Activated CD8-positive, alpha-beta memory T cell treated with anti-CD3 and anti-CD28 coated beads, Interleukin-2, amount 10 ng/mL, durations not matched to agents 7 days and 5 days (primary cell): ENCODE measurements at regions not wholly inside any gene's neighbourhood (a gene's known extent, or its start where the extent isn't known, plus 50 kb on each side); places are given as distances from the start of the nearest gene placed in this dataset.

Experiments
- ATAC-seq: fragments of 150-1000 bp; cut with Tn5 transposase; one replicate; pipeline ENCODE4 v1.10.0; 2021; ENCODE audit warnings: moderate library complexity
- CTCF ChIA-PET: fragments of 350-600 bp; sonication (Branson Sonifier 250); formaldehyde crosslinking; loops from one replicate; lab custom pipeline; 2021; ENCODE audit warnings: antibody characterized with exemption; lab: Charles Lee
- DNase-seq: peaks from one replicate; pipeline ENCODE4 v3.0.0-alpha.2; 2020
- H3K27ac Mint-ChIP-seq: one replicate; pipeline ENCODE4 v1.8.0; 2021; ENCODE audit warnings: mild to moderate bottlenecking, mixed read lengths
- H3K27me3 Mint-ChIP-seq: one replicate; pipeline ENCODE4 v1.8.0; 2021; ENCODE audit warnings: mixed read lengths
- H3K36me3 Mint-ChIP-seq: one replicate; pipeline ENCODE4 v1.8.0; 2021; ENCODE audit warnings: mild to moderate bottlenecking, mixed read lengths
- H3K4me1 Mint-ChIP-seq: one replicate; pipeline ENCODE4 v1.8.0; 2021; ENCODE audit warnings: mixed read lengths
- H3K4me3 Mint-ChIP-seq: one replicate; pipeline ENCODE4 v1.8.0; 2021; ENCODE audit warnings: mild to moderate bottlenecking, moderate library complexity, mixed read lengths
- H3K9me3 Mint-ChIP-seq: one replicate; pipeline ENCODE4 v1.8.0; 2022; ENCODE audit warnings: low read depth, mixed read lengths

DNA sequence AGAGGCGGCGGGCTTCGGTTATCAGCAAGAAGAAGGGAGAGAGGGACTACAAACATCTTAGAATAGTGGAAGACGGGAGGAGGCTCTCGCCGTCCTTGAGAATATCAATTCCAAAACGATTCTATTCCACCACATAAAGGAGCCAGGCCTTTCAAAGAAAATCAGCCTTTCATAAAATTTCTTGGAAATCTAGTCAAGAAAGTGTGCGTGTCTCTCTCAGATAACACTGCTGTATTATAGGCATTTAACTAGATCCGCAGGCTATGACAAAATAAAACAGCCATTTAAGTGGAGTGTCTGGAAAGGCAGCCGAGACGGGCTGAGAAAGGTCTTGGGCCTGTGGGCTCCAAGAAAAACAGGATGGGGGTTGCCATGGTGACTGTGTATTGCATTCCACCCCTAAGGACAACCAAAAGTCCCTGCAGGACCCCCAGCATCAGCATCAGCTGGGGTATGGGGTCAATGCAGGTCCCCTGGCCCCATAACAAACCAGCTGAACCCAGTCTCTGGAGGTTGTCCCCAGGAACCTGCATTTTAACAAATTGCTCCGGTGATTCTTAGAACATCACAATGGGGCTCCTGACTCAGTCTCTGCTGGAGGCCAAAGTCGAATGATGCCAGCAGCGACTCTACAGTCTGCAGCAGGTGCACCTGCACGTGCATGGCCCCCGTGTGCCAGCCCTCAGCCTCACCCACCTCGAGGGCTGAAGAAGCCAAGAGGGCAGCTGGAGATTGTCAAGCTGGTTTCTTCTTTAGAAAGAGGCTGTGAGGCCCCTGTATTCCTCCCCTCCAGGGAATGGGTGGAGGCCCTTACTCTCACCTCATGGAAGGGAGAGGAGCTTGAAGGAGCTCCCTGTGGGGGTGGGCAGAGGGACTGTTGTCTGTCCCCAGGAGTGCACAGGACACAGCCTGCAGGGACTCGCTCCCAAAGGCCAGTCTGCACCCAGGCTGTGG, 287.4 kb downstream of the NPHP4 start:
- no peak for ATAC-seq
- CTCF ChIA-PET: no interaction called here

DNA sequence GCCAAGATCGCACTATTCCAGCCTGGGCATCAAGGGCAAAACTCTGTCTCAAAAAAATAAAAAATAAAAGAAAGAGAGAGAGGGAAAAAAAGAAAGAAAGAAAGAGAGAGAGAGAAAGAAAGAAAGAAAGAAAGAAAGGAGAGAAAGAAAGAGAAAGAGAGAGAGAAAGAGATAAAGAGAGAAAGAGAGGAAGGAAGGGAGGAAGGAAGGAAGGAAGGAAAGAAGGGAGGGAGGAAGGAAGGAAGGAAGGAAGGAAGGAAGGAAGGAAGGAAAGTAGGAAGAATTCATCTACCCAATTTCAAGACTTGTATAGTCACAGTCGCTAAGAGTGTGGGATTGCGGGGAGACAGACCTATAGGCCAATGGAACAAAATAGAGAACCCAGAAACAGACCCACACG, 290.6 kb downstream of the NPHP4 start:
- Mint-ChIP-seq H3K4me1 (no peaks in the 10 kb centered on the region), H3K36me3 (no peaks in the 10 kb centered on the region), H3K27me3 (no peaks in the 10 kb centered on the region), H3K4me3 (no peak overlapping the region), H3K9me3 (no peaks in the 10 kb centered on the region), H3K27ac (no peak overlapping the region)
- CTCF ChIA-PET: no interaction called here
- DNase-seq (no peak), ATAC-seq (no peak)

More for the DNA sequence above, 287.4 kb downstream of the NPHP4 start:
- Mint-ChIP-seq H3K27ac (no peak overlapping the region), H3K9me3 (no peaks in the 10 kb centered on the region), H3K27me3 (no peaks in the 10 kb centered on the region), H3K4me1 (no peaks in the 10 kb centered on the region), H3K36me3 (no peaks in the 10 kb centered on the region), H3K4me3 (no peak overlapping the region)
- no peak for DNase-seq

DNA sequence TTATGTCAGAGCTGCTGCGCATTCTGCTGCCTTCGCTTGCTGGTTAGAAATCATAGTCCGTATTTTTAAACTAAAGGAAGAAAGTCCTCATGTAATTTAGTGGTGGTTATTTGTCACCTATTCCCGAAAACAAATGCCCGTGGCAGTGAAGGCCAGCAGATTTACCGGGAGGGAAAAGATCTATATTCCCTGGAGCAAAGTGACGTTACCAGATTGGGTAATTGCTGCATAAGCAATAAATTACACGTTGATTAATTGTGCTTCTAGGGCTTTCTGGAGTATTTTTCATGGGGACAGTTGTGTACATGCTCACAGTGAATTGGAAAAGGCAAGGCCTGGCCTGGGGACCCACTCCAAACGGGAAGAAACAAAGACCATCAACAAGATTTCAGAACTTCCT, 298.7 kb downstream of the NPHP4 start:
- Mint-ChIP-seq H3K9me3 (no peaks in the 10 kb centered on the region), H3K4me1 (no peaks in the 10 kb centered on the region), H3K36me3 (no peaks in the 10 kb centered on the region), H3K4me3 (no peak overlapping the region), H3K27me3 (peaks cover 2% of the 10 kb centered on the region), H3K27ac (no peak overlapping the region)
- no peak for DNase-seq
- ATAC-seq: no peak
- CTCF ChIA-PET: no interaction called here

DNA sequence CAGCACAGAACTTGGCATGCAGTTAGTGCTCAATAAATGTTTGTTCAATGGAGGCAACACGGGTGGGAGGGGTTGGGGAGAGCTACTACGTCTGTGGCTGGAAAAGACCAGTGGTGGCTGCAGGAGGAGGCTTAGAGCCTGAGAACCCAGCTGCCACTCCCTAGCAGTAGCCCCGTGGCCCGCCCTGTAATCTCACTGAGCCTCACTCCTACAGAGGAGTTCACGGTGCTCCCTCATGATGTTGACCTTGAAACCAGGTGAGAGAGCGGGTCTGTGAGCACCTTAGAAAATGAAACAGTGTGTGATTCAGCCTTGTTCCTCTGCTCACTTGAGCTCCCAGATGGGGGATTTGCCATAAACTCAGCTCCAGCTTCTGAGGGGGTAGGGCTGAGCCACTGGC, 299.6 kb downstream of the NPHP4 start:
- CTCF ChIA-PET: no interaction called here
- Mint-ChIP-seq H3K27ac (no peak overlapping the region), H3K9me3 (no peaks in the 10 kb centered on the region), H3K4me1 (no peaks in the 10 kb centered on the region), H3K27me3 (peaks cover 2% of the 10 kb centered on the region), H3K36me3 (no peaks in the 10 kb centered on the region), H3K4me3 (no peak overlapping the region)
- no peak for DNase-seq
- ATAC-seq: no peak

DNA sequence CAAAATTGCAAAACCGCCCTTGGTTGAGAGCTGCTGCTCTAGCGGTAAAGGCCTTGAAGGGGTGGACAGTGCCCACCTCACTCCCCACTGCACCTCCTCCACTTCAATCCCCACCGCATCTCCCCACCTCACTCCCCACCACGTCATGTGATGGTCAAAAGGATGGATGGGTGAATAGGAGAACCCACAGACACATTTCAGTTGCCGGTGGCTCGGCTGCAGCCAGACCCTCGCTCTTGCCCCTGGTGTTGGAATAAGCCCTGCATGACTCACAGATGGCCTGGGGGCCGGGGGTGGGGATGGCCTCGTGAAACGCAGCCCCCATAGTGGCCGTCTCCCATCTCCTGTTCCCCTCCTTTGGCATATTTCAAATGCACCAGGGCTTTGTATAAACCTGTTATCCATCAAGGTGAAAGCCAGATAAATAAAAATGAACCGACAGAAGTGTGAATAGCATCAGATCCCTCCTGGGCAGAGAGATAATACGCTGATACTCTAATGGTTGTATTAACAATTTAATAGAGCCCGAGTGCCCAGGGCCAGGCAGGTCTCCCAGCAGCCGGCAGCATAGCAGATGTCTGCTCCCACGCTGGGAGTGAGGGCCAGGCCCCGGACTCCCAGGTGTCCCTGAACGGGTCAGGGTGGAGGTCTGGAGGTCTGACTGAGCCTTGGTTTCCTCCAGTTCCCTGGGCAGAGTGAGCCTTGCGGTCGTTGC, 300.3 kb downstream of the NPHP4 start:
- Mint-ChIP-seq H3K4me3 (no peak overlapping the region), H3K4me1 (no peaks in the 10 kb centered on the region), H3K27ac (no peak overlapping the region), H3K27me3 (peaks cover 2% of the 10 kb centered on the region), H3K36me3 (no peaks in the 10 kb centered on the region), H3K9me3 (no peaks in the 10 kb centered on the region)
- CTCF ChIA-PET: no interaction called here
- no peak for ATAC-seq
- DNase-seq: no peak

DNA sequence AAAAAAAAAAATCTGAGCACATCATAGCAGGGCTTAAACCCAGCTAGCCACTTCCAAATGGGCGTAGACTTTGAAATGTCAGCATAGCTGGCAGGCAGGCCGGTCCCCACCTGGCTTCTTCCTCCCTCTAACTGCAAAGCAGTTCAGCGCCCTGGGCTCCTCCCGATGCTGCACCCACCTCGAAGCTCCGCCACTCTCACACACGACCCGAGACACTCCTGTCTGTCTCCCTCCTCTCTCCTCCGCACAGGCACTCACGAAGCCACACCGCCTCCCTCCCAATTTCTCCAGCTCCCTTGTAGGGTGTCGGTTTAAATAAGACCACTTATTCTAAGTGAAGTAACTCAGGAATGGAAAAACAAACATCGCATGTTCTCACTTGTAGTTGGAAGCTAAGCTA, 301.3 kb downstream of the NPHP4 start:
- no peaks in the 10 kb centered on the region for H3K4me1 Mint-ChIP-seq
- ATAC-seq (no peak), DNase-seq (no peak)
- H3K9me3 Mint-ChIP-seq: no peaks in the 10 kb centered on the region
- no peak overlapping the region for H3K27ac Mint-ChIP-seq
- CTCF ChIA-PET: no interaction called here
- H3K4me3 Mint-ChIP-seq: no peak overlapping the region
- peaks cover 2% of the 10 kb centered on the region for H3K27me3 Mint-ChIP-seq
- no peaks in the 10 kb centered on the region for H3K36me3 Mint-ChIP-seq

DNA sequence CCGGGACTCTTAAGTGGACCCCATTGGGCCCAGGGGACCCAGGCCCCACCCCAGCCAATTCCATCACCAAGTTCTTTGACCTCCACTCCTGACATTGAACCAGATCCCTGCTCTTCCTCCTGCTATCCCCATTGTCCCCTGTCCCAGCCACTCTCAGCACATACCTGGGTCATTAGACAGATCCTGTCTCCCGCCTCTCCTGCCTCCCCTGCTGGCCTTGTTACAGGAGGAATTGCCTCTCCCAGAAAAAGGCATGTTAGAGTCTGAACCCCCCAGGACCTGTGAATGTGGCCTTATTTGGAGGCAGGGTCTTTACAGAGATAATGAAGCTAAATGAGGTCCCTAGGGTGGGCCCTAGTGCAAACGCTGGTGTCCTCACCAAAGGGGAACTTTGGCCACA, 301.9 kb downstream of the NPHP4 start:
- DNase-seq: no peak
- Mint-ChIP-seq H3K36me3 (no peaks in the 10 kb centered on the region), H3K4me3 (no peak overlapping the region), H3K4me1 (no peaks in the 10 kb centered on the region), H3K27me3 (peaks cover 2% of the 10 kb centered on the region), H3K27ac (no peak overlapping the region), H3K9me3 (no peaks in the 10 kb centered on the region)
- no peak for ATAC-seq
- CTCF ChIA-PET: no interaction called here

DNA sequence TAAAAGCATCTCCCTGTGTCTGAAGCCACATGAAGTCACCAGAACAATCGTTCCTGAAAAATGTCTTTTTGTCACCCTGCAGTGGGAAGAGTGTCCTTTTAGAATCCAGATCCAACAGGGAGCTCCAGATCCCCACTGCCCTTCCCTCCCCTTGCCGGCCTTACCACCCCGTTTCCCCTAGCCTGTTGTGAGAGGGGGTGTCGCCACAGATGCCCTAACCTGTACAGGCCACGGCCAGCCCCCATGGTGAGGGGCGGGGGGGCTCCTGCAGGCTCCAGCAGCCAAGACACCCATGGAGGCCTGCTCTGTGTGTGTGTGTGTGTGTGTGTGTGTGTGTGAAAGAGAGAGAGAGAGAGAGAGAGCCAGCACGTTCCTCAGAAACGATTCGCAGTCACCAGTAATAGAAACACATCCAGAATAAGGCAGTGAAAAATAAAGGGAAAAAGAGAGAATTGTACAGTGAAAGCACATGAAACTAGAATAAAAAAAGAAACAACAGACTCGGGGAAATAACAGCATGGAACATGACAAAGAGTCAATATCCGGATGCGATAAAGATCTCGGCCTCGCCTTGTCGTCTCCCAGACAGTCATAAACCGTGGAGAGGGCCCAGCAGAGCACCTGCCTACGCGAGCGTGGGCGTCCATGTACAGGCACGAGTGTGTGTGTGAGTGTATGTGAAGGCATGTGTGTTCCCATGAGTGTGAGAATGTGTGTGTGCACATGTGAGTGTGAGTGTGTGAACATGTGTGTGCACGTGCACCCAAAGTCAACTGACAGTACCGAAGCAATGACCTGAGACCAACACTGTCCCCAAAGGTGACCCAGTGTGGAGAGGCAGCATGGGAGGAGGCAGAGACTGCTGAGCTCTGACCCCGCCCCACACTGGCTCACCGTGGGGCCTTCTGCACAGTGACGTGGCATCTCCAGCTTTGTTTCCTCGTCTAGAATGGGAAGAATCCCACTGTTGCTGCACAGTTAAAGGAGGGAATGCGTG, 303.8 kb downstream of the NPHP4 start:
- ATAC-seq: no peak
- CTCF ChIA-PET: no interaction called here
- no peaks in the 10 kb centered on the region for H3K9me3 Mint-ChIP-seq
- H3K4me3 Mint-ChIP-seq: no peak overlapping the region
- peaks cover 4% of the 10 kb centered on the region for H3K4me1 Mint-ChIP-seq
- H3K27me3 Mint-ChIP-seq: peaks cover 2% of the 10 kb centered on the region
- DNase-seq: no peak
- H3K36me3 Mint-ChIP-seq: no peaks in the 10 kb centered on the region
- no peak overlapping the region for H3K27ac Mint-ChIP-seq

DNA sequence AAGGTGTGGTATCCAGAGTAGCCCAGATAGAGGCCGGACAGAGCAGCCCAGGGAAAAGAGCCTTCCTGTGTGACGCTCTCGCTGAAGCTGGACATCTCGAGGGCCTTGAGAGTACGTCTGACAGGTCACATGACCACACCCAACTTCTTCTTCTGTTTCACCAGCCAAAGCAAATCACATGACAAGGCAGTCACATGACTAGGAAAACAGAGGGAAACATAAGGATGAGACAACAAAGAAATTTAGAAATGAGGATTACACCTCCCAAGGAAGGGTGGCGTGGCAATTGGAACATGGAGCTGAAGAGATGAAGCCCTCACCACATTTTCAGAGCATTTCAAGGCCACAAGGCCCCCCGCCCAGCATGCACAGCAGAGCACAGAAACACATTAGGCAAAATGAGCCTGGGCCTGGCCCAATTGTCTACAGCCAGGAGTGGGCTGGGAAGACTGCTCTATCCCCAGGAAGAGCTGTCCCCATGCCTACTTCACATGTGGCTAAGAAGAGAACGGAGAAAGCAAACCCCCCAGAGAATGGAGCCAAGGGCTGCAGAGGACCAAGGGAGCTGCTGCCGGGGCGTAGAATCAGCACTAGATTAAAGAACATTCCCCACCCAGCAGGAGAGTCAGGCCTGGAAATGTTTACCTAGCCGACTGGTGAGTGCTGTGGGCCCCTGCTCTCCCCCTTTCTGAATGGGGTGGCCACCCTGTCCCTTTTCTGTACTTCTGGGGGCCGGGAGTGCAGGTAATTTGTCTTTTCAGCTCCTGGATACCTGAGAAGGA, 305.1 kb downstream of the NPHP4 start:
- Mint-ChIP-seq H3K27ac (no peak overlapping the region), H3K36me3 (no peaks in the 10 kb centered on the region), H3K9me3 (no peaks in the 10 kb centered on the region), H3K4me1 (peaks cover 7% of the 10 kb centered on the region), H3K27me3 (peaks cover 2% of the 10 kb centered on the region), H3K4me3 (no peak overlapping the region)
- DNase-seq: no peak
- CTCF ChIA-PET: no interaction called here
- no peak for ATAC-seq

DNA sequence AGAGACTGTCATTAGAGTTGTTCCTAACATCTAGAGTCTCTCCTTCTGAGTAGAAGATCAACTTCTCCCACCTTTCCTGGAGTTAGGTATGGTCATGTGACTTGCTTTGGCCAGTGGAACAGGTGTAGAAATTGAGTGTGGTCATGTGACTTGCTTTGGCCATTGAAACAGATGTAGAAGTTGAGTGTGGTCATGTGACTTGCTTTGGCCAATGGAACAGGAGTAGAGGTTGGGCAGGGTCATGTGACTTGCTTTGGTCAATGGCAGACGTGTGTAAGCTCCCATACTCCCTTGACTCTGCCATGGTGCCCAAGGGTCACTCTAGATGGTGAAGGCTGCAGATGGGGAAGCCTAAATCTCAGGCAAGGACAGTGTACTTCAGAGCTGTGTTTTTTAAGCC, 306.0 kb downstream of the NPHP4 start:
- H3K4me1 Mint-ChIP-seq: peaks cover 7% of the 10 kb centered on the region
- DNase-seq: no peak
- H3K27me3 Mint-ChIP-seq: peaks cover 2% of the 10 kb centered on the region
- ATAC-seq: no peak
- CTCF ChIA-PET: interaction anchor here (1.2 kb wide), 1 partner anchor 752 kb away, joined by 3 read pairs; no protein-coding TSS in a partner anchor
- no peaks in the 10 kb centered on the region for H3K36me3 Mint-ChIP-seq
- H3K27ac Mint-ChIP-seq: no peak overlapping the region
- no peaks in the 10 kb centered on the region for H3K9me3 Mint-ChIP-seq
- H3K4me3 Mint-ChIP-seq: no peak overlapping the region

DNA sequence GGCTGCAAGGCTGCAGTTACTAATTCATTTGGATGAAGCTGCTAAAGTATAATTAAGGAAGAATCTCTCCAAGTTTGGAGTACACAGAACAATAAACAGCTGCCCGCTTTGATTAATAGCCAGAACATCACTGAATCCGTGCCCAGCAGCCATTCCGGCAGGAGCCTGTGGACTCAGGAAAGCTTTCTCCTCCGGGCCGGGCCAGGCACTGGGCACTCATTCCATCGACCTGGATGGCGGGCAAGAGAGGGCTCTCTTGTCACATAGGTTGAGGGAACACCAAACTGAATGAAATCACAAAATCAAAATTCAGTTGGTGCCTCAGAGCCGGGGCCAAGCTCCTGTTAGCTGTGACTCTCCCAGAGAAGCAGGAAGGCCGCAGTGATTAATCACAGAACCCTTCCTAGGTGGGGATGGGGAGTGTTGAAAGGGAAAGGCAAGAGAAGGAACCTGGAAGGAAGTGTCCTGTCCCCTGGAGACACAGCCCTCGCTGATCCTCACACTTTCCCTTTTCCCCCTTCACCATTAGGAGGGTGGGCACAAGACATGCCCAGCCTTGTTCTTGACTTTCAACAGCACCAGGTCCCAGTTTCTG, 306.7 kb downstream of the NPHP4 start:
- peaks cover 7% of the 10 kb centered on the region for H3K4me1 Mint-ChIP-seq
- no peaks in the 10 kb centered on the region for H3K36me3 Mint-ChIP-seq
- ATAC-seq: no peak
- no peaks in the 10 kb centered on the region for H3K9me3 Mint-ChIP-seq
- no peak overlapping the region for H3K4me3 Mint-ChIP-seq
- H3K27ac Mint-ChIP-seq: no peak overlapping the region
- CTCF ChIA-PET: interaction anchor here (1.2 kb wide), 1 partner anchor 752 kb away, joined by 3 read pairs; no protein-coding TSS in a partner anchor
- H3K27me3 Mint-ChIP-seq: no peaks in the 10 kb centered on the region
- DNase-seq: no peak

DNA sequence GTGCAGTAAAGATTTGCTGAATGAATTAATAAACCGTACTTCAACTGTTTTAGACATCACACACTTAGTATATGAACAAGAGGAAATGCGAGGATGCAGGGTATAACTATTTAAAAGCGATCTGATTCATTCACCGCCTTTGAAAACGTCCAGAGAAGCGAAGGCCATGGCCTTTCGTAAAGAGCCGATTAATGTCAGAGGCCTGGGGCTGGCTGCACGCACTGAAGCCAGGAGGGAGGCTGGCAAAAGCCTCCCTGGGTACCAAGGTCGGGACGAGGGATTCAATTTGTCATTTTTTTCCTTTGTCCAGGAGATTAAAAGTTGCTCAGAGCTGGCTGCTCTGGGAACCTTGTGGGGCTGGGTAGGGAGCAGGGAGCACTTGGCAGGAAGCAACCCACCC, 307.4 kb downstream of the NPHP4 start:
- H3K36me3 Mint-ChIP-seq: no peaks in the 10 kb centered on the region
- peaks cover 7% of the 10 kb centered on the region for H3K4me1 Mint-ChIP-seq
- no peak for ATAC-seq
- CTCF ChIA-PET: interaction anchor here (1.2 kb wide), 1 partner anchor 753 kb away, joined by 3 read pairs; no protein-coding TSS in a partner anchor
- H3K4me3 Mint-ChIP-seq: no peak overlapping the region
- no peak overlapping the region for H3K27ac Mint-ChIP-seq
- no peaks in the 10 kb centered on the region for H3K9me3 Mint-ChIP-seq
- H3K27me3 Mint-ChIP-seq: no peaks in the 10 kb centered on the region
- DNase-seq: no peak
